HEK293 (cell line): ENCODE measurements at regions not wholly inside any gene's neighbourhood (a gene's known extent, or its start where the extent isn't known, plus 50 kb on each side); places are given as distances from the start of the nearest gene placed in this dataset.

ENCODE experiments used
- CTCF ChIA-PET: fragments of 350-600 bp; formaldehyde crosslinking; extraction: SDS; loops from one replicate; lab custom pipeline; 2021; ENCODE audit warnings: antibody characterized with exemption; lab: Yijun Ruan, JAX
- POLR2A ChIA-PET: fragments of 300-600 bp; formaldehyde crosslinking; extraction: SDS; loops from one replicate; lab custom pipeline; 2020; ENCODE audit warnings: antibody characterized with exemption, inconsistent platforms; lab: Yijun Ruan, JAX
- H3K27ac ChIP-seq: fragments of 200-500 bp; sonication (Bioruptor generic); 2 replicates; pipeline ENCODE4 v1.5.1; 2014; ENCODE audit warnings: low read depth, low read length, control low read depth, inconsistent platforms; ENCODE audit errors: extremely low read depth
- H3K36me3 ChIP-seq, 2 experiments: fragments of 200-500 bp in 1 of 2; sonication (Bioruptor generic) in 1 of 2; 1 replicate in 1 of 2; 2 replicates in 1 of 2; pipeline ENCODE4 v1.5.1; 2014 to 2017; ENCODE audit warnings: inconsistent platforms in 2 of 2, low read length in 2 of 2; ENCODE audit not compliant: control insufficient read depth in 2 of 2, insufficient read depth in 1 of 2
- H3K4me1 ChIP-seq: fragments of 200-500 bp; sonication (Bioruptor generic); 2 replicates; pipeline ENCODE4 v1.5.1; 2014; ENCODE audit warnings: mild to moderate bottlenecking, low read length, inconsistent platforms; ENCODE audit not compliant: control insufficient read depth, insufficient read depth
- H3K4me3 ChIP-seq: 2 replicates; pipeline ENCODE4 v1.5.1; 2011; ENCODE audit warnings: low read depth, mild to moderate bottlenecking, control low read depth, low read length, moderate library complexity
- H3K9me3 ChIP-seq: fragments of 200-500 bp; sonication (Bioruptor generic); 2 replicates; pipeline ENCODE4 v1.5.1; 2014; ENCODE audit warnings: low read depth, low read length, inconsistent platforms; ENCODE audit not compliant: control insufficient read depth, insufficient read depth
- KLF17 ChIP-seq: fragments of 450-650 bp; formaldehyde crosslinking; IDR thresholded peaks from 2 replicates; pipeline ENCODE4 v1.5.1; 2016; ENCODE audit warnings: missing biosample characterization, missing genetic modification characterization
- MZF1 ChIP-seq: fragments of 450-650 bp; formaldehyde crosslinking; IDR thresholded peaks from 2 replicates; pipeline ENCODE4 v1.5.1; 2017; ENCODE audit warnings: missing biosample characterization, missing genetic modification characterization, borderline replicate concordance
- TSHZ1 ChIP-seq: fragments of 450-650 bp; formaldehyde crosslinking; IDR thresholded peaks from 2 replicates; pipeline ENCODE4 v1.5.1; 2016; ENCODE audit warnings: missing biosample characterization, missing genetic modification characterization, borderline replicate concordance
- YY2 ChIP-seq: fragments of 450-650 bp; formaldehyde crosslinking; IDR thresholded peaks from 2 replicates; pipeline ENCODE4 v1.5.1; 2016; ENCODE audit warnings: missing biosample characterization, missing genetic modification characterization
- ZNF416 ChIP-seq: fragments of 450-650 bp; formaldehyde crosslinking; IDR thresholded peaks from 2 replicates; pipeline ENCODE4 v1.5.1; 2016; ENCODE audit warnings: missing biosample characterization, missing genetic modification characterization
- ZNF518A ChIP-seq: fragments of 450-650 bp; formaldehyde crosslinking; conservative IDR thresholded peaks from 2 replicates; pipeline ENCODE4 v1.5.1; 2016; ENCODE audit warnings: low read depth, missing biosample characterization, missing genetic modification characterization
- ZNF529 ChIP-seq: fragments of 450-650 bp; formaldehyde crosslinking; IDR thresholded peaks from 2 replicates; pipeline ENCODE4 v1.5.1; 2017; ENCODE audit warnings: missing genetic modification characterization, missing biosample characterization; ENCODE audit not compliant: insufficient replicate concordance
- ZNF558 ChIP-seq: fragments of 450-650 bp; formaldehyde crosslinking; IDR thresholded peaks from 2 replicates; pipeline ENCODE4 v1.5.1; 2016; ENCODE audit warnings: missing biosample characterization, missing genetic modification characterization

GRCh38 chr3:1696669-1697275 lies 401.9 kb upstream of the CNTN4 start:
- Histone ChIP-seq H3K27ac (no peak overlapping the region), H3K4me3 (no peak overlapping the region), H3K4me1 (no peaks in the 10 kb centered on the region), H3K9me3 (no peaks in the 10 kb centered on the region), H3K36me3 (no peaks in the 10 kb centered on the region)
- ChIA-PET POLR2A (no interaction called here), CTCF (no interaction called here)
- TF ChIP-seq ZNF558 (tag by site-specific recombination), result no peak
- no peak for TF ChIP-seq ZNF529 (tag by site-specific recombination)
- TF ChIP-seq YY2 (tag by site-specific recombination), result no peak
- TF ChIP-seq ZNF518A (tag by site-specific recombination), result no peak
- TF ChIP-seq KLF17, result no peak

GRCh38 chr3:1699361-1699920 lies 399.2 kb upstream of the CNTN4 start:
- H3K9me3 ChIP-seq, result no peaks in the 10 kb centered on the region
- H3K27ac ChIP-seq, result no peak overlapping the region
- no peaks in the 10 kb centered on the region for H3K4me1 ChIP-seq
- H3K4me3 ChIP-seq, result no peak overlapping the region
- no peak for TF ChIP-seq ZNF416
- no peak for TF ChIP-seq MZF1 (tag by site-specific recombination)
- no peak for TF ChIP-seq ZNF518A (tag by site-specific recombination)
- no peak for TF ChIP-seq TSHZ1 (tag by site-specific recombination)
- ChIA-PET POLR2A (no interaction called here), CTCF (no interaction called here)
- no peaks in the 10 kb centered on the region for H3K36me3 ChIP-seq
